GM23338 (cell line): ENCODE measurements at regions not wholly inside any gene's neighbourhood (a gene's known extent, or its start where the extent isn't known, plus 50 kb on each side); places are given as distances from the start of the nearest gene placed in this dataset.

Experiments
- ATAC-seq: fragments of 200-7000 bp; cut with Tn5 transposase; 3 replicates; pipeline ENCODE4 v1.9.1; 2020
- DNase-seq: peaks from one replicate; pipeline ENCODE4 v3.0.0-alpha.2; 2015; ENCODE audit warnings: low spot score
- H2AFZ ChIP-seq: fragments of 200-600 bp; sonication (generic); 2 replicates; pipeline ENCODE4 v1.8.0; 2016; ENCODE audit warnings: antibody characterized with exemption, mild to moderate bottlenecking, moderate library complexity
- H3F3A ChIP-seq: fragments of 200-600 bp; sonication (generic); replicated peaks from 2 replicates; pipeline ENCODE4 v1.8.0; 2017; ENCODE audit warnings: antibody characterized with exemption, mixed run types, low read depth
- H3K27ac ChIP-seq: fragments of 200-600 bp; sonication (generic); 2 replicates; pipeline ENCODE4 v1.6.1; 2016; ENCODE audit warnings: low read depth
- H3K27me3 ChIP-seq: fragments of 200-600 bp; sonication (generic); 2 replicates; pipeline ENCODE4 v1.8.0; 2016; ENCODE audit warnings: mild to moderate bottlenecking, mixed run types, moderate library complexity; ENCODE audit not compliant: insufficient read depth
- H3K36me3 ChIP-seq: fragments of 200-600 bp; sonication (generic); 2 replicates; pipeline ENCODE4 v1.8.0; 2016; ENCODE audit warnings: mild to moderate bottlenecking; ENCODE audit not compliant: insufficient read depth
- H3K4me1 ChIP-seq: fragments of 200-600 bp; sonication (generic); 2 replicates; pipeline ENCODE4 v1.8.0; 2016; ENCODE audit warnings: mild to moderate bottlenecking, moderate library complexity; ENCODE audit not compliant: insufficient read depth
- H3K4me2 ChIP-seq: fragments of 200-600 bp; sonication (generic); 2 replicates; pipeline ENCODE4 v1.7.1; 2017; ENCODE audit warnings: mixed run types
- H3K4me3 ChIP-seq: fragments of 200-600 bp; sonication (generic); 2 replicates; pipeline ENCODE4 v1.6.1; 2016; ENCODE audit warnings: mixed run types
- H3K79me2 ChIP-seq: fragments of 200-600 bp; sonication (generic); replicated peaks from 2 replicates; pipeline ENCODE4 v1.8.0; 2017; ENCODE audit warnings: mild to moderate bottlenecking; ENCODE audit not compliant: insufficient read depth
- H3K9me2 ChIP-seq: fragments of 200-600 bp; sonication (generic); 2 replicates; pipeline ENCODE4 v1.8.0; 2017; ENCODE audit not compliant: insufficient read depth
- H4K20me1 ChIP-seq: fragments of 200-600 bp; sonication (generic); replicated peaks from 2 replicates; pipeline ENCODE4 v1.8.0; 2017; ENCODE audit warnings: mild to moderate bottlenecking; ENCODE audit not compliant: insufficient read depth
- H3K27ac Mint-ChIP-seq: 2 replicates; pipeline ENCODE4 v1.8.0; 2020; ENCODE audit warnings: inconsistent platforms, mild to moderate bottlenecking, moderate library complexity, mixed read lengths
- H3K27me3 Mint-ChIP-seq: 3 replicates; pipeline ENCODE4 v1.8.0; 2022; ENCODE audit warnings: low read depth, mild to moderate bottlenecking, moderate library complexity, mixed read lengths, inconsistent platforms; ENCODE audit not compliant: insufficient read depth, poor library complexity
- H3K36me3 Mint-ChIP-seq: 3 replicates; pipeline ENCODE4 v1.8.0; 2021; ENCODE audit warnings: low read depth, mild to moderate bottlenecking, inconsistent platforms, moderate library complexity, mixed read lengths
- H3K4me1 Mint-ChIP-seq: 3 replicates; pipeline ENCODE4 v1.8.0; 2020; ENCODE audit warnings: mild to moderate bottlenecking, inconsistent platforms, mixed read lengths
- H3K4me3 Mint-ChIP-seq: 3 replicates; pipeline ENCODE4 v1.8.0; 2021; ENCODE audit warnings: moderate library complexity, mild to moderate bottlenecking, inconsistent platforms, mixed read lengths
- H3K9me3 Mint-ChIP-seq: 3 replicates; pipeline ENCODE4 v1.8.0; 2020; ENCODE audit warnings: moderate library complexity, mild to moderate bottlenecking, inconsistent platforms, mixed read lengths
- EZH2 ChIP-seq: fragments of 200-600 bp; sonication (generic); IDR thresholded peaks from one replicate; pipeline ENCODE4 v1.8.0; 2017; ENCODE audit warnings: antibody characterized with exemption, mild to moderate bottlenecking, low read depth; ENCODE audit not compliant: unreplicated experiment
- EZH2phosphoT487 ChIP-seq: fragments of 200-600 bp; sonication (generic); IDR thresholded peaks from one replicate; pipeline ENCODE4 v1.8.1; 2018; ENCODE audit warnings: antibody characterized with exemption; ENCODE audit not compliant: unreplicated experiment
- JUNB ChIP-seq: IDR thresholded peaks from one replicate; pipeline ENCODE4 v1.6.1; 2016; ENCODE audit warnings: antibody characterized with exemption; ENCODE audit not compliant: unreplicated experiment
- STAT1 ChIP-seq: IDR thresholded peaks from one replicate; pipeline ENCODE4 v1.6.1; 2016; ENCODE audit warnings: antibody characterized with exemption; ENCODE audit not compliant: unreplicated experiment
- ZNF331 ChIP-seq: fragments of 250-450 bp; sonication (Bioruptor Pico); IDR thresholded peaks from 2 replicates; pipeline ENCODE4 v1.5.0; 2020; ENCODE audit warnings: low read depth, mild to moderate bottlenecking, moderate library complexity
- ZNF462 ChIP-seq: fragments of 250-450 bp; sonication (Bioruptor Pico); IDR thresholded peaks from 2 replicates; pipeline ENCODE4 v1.5.0; 2020; ENCODE audit warnings: mild to moderate bottlenecking, moderate library complexity

GRCh38 chr16:86076606-86077005 lies 177.6 kb downstream of the IRF8 start:
- Histone ChIP-seq H2AFZ (no peak overlapping the region), H3F3A (no peaks in the 10 kb centered on the region), H3K36me3 (no peaks in the 10 kb centered on the region), H3K27ac (no peak overlapping the region), H3K79me2 (no peaks in the 10 kb centered on the region), H3K4me1 (no peaks in the 10 kb centered on the region), H3K9me2 (no peaks in the 10 kb centered on the region), H3K27me3 (no peaks in the 10 kb centered on the region), H3K4me2 (no peak overlapping the region), H3K4me3 (no peak overlapping the region), H4K20me1 (no peaks in the 10 kb centered on the region)
- Mint-ChIP-seq H3K4me3 (no peak overlapping the region), H3K4me1 (peaks cover 22% of the 10 kb centered on the region), H3K27me3 (peaks cover 12% of the 10 kb centered on the region), H3K36me3 (no peaks in the 10 kb centered on the region), H3K27ac (no peak overlapping the region), H3K9me3 (no peaks in the 10 kb centered on the region)
- ATAC-seq (no peak), DNase-seq (no peak)
- TF ChIP-seq EZH2 (no peak), JUNB (no peak)

DNA sequence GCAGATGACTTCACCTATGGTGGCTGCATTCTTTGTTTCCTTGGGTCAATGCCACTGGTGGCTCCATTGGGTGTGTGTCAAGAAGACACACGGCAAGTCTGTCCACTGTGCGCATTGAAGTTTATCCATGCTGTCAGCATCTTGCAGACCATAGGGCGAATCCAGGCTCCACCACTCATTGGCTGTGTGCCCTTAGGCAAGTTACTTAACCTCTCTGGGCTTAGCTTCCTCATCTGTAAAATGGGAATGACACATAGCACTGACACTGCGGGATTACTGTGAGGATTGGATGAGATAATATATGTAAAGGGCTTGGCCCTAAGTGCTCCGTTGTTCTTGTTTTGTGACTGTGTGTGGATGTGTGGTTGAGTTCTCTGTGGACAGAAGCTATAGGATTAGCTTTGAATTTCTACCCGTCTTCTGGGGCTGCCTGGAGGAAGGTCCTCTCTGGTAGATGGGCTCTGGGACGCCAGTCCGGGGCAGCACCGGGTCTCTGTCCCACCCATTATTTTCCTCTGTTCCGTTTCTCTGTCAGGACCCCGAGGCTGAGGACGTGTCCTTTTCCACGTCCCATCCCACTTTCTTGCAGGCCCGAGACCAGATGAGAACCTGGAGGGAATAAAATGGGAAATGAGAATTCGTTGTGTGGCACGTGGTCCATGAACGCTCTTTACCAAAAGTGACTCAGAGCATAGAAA lies 178.4 kb downstream of the IRF8 start:
- H3F3A ChIP-seq, result no peaks in the 10 kb centered on the region
- no peaks in the 10 kb centered on the region for H3K9me2 ChIP-seq
- H4K20me1 ChIP-seq, result no peaks in the 10 kb centered on the region
- ATAC-seq (no peak), DNase-seq (no peak)
- H3K4me3 ChIP-seq, result no peak overlapping the region
- no peaks in the 10 kb centered on the region for H3K4me1 ChIP-seq
- Mint-ChIP-seq H3K27me3 (peaks cover 12% of the 10 kb centered on the region), H3K27ac (no peak overlapping the region), H3K4me3 (no peak overlapping the region), H3K4me1 (peaks cover 20% of the 10 kb centered on the region), H3K36me3 (no peaks in the 10 kb centered on the region), H3K9me3 (no peaks in the 10 kb centered on the region)
- no peaks in the 10 kb centered on the region for H3K79me2 ChIP-seq
- no peak overlapping the region for H3K27ac ChIP-seq
- no peak overlapping the region for H3K4me2 ChIP-seq
- no peak overlapping the region for H2AFZ ChIP-seq
- no peak for TF ChIP-seq EZH2phosphoT487
- no peak for TF ChIP-seq ZNF331 (CRISPR knock-in tag)
- H3K36me3 ChIP-seq, result no peaks in the 10 kb centered on the region
- H3K27me3 ChIP-seq, result no peaks in the 10 kb centered on the region

DNA sequence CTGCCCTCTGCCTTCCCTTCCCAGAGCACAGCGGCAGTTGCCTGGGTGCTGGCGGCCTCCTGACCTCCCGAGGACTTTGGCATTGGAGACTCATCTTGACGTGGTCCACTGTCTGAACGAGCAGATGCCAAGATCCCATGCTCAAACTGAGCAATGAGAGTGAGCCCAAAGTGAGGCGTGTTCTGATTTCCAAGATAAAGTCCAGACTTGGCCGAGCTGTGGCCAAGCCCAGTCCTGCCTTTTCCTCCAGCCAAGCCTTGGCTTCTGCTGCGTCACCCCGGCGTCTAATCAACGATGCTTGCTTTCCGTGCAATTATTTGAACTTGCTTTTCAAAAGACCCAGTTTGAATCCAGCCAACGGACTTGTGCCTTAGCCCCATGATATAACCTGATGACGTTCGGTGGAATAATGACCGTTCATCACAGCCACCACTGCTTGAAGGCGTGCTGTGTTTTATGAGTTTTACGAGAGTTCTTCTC lies 179.2 kb downstream of the IRF8 start:
- H3K4me3 ChIP-seq, result no peak overlapping the region
- H3K36me3 Mint-ChIP-seq, result no peaks in the 10 kb centered on the region
- H3K4me2 ChIP-seq, result no peak overlapping the region
- H3K27me3 Mint-ChIP-seq, result peaks cover 8% of the 10 kb centered on the region
- no peaks in the 10 kb centered on the region for H3K27me3 ChIP-seq
- no peaks in the 10 kb centered on the region for H3K36me3 ChIP-seq
- peak overlapping the region; percentile 43; the same call in 1 of the 2 replicates for H2AFZ ChIP-seq
- H4K20me1 ChIP-seq, result no peaks in the 10 kb centered on the region
- ATAC-seq (no peak), DNase-seq (no peak)
- H3K27ac ChIP-seq, result no peak overlapping the region
- no peaks in the 10 kb centered on the region for H3K79me2 ChIP-seq
- H3K9me2 ChIP-seq, result no peaks in the 10 kb centered on the region
- no peaks in the 10 kb centered on the region for H3F3A ChIP-seq
- H3K4me1 ChIP-seq, result no peaks in the 10 kb centered on the region
- TF ChIP-seq ZNF462 (CRISPR knock-in tag) (no peak), STAT1 (no peak), ZNF331 (CRISPR knock-in tag) (no peak), JUNB (no peak)
- no peak overlapping the region for H3K27ac Mint-ChIP-seq
- H3K4me1 Mint-ChIP-seq, result peaks cover 12% of the 10 kb centered on the region
- no peak overlapping the region for H3K4me3 Mint-ChIP-seq
- H3K9me3 Mint-ChIP-seq, result no peaks in the 10 kb centered on the region
